ENCODE measurements at regions not wholly inside any gene's neighbourhood (a gene's known extent, or its start where the extent isn't known, plus 50 kb on each side); places are given as distances from the start of the nearest gene placed in this dataset.

DNA sequence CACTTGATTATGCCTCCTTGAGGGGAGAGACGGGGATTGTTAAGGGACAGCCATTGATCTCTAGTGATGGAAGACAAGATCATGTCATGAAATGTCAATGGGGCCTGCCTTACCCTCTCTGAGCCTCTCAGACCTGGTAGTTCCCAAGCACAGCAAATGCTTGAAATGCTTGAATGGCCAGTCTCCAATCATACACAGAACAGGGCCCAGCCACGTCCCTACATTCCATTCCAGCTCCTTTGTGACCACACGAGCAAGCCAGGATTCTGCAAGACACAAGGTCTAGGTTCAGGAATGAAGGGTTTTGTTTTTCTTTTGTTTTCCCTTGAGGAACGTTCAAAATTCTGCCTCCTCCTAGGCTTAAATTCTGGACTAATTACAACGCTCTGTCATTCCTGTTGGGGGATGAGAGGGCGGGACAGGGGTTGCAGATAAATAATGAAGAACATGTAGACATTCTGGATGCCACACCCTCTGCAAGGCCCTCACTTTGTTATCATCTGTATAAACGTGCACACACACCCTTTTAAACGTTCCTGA, 98.1 kb upstream of the YPEL5 start:
- DNase-seq (ENCODE audit: low spot score) = peak; percentile 14

DNA sequence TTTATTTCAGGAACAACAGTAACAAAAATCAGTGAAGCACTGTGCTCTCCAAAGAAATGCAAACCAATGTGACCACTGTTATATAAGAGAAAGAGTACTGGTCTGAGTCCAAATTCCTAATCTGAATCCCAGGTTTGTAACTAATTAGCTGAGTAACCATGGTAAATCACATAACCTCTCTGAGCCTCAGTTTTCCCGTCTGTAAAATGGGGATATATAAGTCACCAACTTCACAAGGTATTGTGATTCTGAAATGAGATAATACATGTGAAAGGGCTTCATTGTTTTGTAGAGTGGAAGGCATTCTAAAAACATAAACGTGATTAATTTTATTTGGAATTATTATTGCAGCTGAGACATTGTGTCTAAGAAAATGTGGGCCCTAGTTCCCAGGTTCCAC, 91.3 kb upstream of the YPEL5 start:
- DNase-seq (ENCODE audit: low spot score) = no peak

DNA sequence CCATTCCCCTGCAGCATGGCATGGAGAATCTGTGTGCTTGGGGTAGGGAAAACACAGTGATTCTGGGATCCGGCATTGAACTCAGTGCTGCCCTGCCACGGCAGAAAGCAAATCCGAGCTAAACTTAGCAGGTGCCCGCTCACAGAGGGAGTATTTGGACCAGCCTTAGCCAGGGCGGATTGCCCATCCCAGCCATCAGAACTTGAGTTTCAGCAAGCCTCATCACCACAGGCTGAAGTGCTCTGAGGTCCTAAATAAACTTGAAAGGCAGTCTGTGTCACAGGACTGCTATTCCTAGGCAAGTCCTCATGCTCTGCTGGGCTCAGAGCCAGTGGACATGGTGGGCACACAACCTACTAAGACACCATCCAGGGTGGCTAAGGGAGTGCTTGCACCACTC, 86.2 kb upstream of the YPEL5 start:
- DNase-seq (ENCODE audit: low spot score) = no peak

DNA sequence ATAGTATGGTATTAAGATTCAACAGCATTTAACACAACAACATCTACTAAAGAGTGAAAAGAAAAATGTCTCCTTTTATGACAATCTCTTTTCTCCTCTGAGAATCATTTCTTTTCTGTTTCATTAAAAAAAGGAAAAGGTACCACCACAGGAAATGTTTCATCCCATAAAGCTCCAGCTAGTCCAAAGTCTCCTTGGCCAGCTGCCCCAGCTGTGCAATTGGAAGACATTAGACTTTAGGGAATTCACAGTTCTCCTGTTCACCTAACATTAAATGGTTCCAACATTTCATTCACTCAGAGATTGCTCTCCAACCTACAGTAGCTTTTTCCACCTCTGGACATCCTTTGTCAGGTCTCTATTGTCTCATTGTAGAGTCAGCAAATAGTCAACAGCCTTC, 78.7 kb upstream of the YPEL5 start:
- no peak for DNase-seq (ENCODE audit: low spot score)

DNA sequence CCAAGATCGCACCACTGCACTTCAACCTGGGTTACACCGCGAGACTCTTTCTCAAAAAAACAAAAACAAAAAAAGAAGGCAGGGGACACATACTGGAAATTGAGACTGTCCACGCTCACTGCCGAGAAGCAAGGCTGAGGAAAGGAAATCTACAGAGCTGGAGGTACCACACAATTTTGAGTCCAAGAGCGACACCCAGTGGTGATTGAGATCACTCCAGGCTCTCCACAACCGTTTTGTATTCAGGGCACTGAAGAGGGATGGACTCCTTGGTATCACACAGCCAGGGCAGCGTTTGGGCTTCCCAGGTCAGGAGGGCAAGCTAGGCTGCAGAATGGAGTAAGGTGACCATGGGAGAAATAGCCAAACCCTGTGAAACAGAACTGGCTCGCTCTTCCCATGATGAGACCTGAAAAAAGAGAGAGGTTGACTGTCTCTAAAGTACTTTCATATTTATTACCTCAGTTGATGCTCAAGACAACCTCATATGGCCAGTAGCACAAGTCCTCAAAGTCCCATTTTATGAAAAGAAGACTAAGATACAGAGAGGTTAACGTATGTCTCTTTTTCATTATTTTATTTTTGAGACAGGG, 74.5 kb upstream of the YPEL5 start:
- peak; percentile 69 for DNase-seq (ENCODE audit: low spot score)

DNA sequence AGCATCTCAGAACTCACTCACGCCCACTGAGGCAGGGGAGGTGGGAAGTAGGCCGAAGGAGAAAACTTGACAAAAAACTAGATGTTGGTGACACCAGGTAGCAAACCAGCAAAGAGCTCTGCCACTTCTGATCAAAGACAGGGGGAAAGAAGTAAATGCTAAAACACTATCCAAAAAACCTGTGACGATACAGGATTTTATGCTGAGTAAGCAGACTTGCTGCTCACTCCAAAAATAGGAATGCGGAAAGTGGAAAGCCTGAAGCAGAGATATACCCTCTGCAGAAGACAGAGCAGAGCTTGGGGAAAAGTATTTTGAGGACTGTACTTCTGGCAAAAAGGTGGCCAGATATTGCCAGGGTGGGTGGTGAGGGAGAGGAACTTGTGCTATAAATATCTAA, 73.3 kb upstream of the YPEL5 start:
- DNase-seq (ENCODE audit: low spot score) = no peak

DNA sequence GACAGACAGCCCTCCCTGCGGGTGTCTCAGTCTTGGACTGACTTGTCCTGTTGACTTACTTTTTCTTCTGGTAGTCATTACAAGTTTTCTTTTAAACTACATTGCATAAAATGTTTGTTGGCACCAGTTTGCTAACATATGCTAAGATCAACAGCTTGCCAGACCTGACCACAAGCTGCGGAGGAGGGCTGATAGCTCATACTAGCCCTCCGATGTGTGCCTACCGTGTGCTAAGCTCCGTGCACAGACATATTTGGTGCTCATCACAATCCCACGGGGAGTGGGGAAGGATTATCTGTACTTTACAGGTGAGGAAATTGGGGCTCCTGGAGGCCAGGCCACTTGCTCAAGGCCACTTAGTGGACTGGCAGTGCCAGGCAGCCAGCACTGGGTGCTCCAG, 72.8 kb upstream of the YPEL5 start:
- DNase-seq (ENCODE audit: low spot score) = no peak

DNA sequence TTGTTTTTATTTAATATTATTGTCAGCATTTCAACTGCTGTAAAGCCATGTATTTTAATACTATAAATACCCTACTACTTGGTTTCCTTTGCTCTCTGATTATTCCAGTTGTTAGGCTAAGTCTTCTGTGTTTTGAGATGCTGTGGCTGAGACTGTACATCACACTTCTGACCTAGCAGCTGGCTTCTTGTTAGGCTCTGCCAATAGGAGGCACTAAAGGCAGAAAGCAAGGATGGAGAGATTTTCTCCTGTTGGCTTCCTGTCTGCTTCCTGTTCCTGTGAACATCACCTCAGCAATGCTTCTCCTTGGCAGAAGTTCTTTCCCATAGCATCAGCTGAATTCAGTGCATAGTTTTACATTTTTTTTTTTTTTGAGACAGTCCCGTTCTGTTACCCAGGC, 68.3 kb upstream of the YPEL5 start:
- no peak for DNase-seq (ENCODE audit: low spot score)

DNA sequence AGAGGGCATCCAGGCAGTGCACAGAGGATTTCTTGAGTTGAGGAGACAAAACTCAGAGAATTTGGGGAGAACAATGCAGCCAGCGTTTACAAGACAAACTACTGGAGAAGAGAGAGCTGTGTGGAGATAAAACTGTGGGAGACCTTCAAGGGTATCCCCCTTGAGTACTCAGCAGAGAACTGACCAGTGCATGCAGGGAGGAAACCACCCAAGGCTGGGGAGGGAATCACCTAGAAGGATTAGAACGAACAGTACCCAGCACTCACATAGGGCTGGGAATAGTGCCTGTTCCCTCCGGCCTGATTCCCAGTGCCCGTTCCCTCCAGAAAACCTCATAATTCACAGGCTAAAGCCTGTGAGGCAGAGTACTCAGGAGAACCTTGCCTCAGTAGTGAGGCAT, 61.9 kb upstream of the YPEL5 start:
- no peak for DNase-seq (ENCODE audit: low spot score)

DNA sequence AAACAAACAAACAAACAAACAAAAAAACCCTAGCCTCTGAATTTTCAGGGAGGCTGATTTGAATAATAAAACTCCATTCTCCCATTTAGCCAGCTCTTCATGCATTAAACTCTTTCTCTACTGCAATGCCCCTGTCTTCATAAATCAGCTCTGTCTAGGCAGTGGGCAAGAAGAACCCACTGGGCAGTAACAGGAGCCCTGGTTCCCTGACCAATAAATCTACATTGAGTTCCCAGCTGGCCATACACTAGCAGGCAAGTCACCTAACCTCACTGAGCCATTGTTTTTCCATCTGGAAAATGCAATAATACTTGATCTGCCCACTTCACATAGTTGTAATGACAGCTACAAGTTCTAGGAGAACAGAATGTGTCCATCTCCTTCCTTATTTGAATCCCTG, 57.6 kb upstream of the YPEL5 start:
- DNase-seq (ENCODE audit: low spot score) = no peak

DNA sequence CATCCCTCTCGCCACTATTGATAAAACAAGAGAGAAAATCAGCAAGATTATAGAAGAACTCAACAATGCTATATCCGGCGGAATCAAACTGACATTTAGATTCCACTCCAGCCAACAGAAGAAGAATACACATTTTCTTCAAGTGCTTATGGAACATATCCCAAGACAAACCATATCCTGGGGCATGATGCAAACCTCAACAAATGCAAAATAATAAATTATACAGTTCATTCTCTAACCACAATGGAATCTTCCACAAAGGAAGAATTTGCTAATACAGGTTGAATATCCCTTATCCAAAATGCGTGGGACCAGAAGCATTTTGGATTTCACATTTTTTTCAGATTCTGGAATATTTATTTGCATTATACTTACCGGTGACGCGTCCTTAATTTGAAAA, 51.4 kb upstream of the YPEL5 start:
- DNase-seq (ENCODE audit: low spot score) = no peak

DNA sequence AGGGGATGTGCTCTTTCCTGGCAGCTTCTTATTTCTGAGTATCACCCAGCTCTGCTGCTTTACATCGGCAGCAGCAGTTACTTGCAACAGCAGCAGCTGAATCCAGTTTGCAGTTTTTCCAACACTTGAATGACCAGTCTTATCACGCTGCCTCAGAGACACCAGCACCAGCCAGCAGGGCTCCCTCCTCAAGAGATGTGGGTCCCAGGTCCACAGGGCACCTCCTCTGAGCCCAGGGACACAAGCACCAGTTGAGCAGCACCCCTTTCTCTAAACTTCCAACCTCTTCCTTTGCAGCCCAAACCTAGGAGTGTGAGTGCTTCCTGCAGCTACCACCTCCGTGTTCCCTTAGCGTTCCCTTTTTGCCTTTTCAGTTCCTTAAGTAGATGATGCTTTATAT, 50.4 kb upstream of the YPEL5 start:
- no peak for DNase-seq (ENCODE audit: low spot score)

Data from AG08396 (cell line).